ENCODE measurements at regions not wholly inside any gene's neighbourhood (a gene's known extent, or its start where the extent isn't known, plus 50 kb on each side); places are given as distances from the start of the nearest gene placed in this dataset.
"Not testable (repeated sequence)": the region's sequence is repeated elsewhere in the genome, so short reads cannot be mapped to it uniquely, and the experiment has no call there.

- Histone ChIP-seq H3K27me3 (replicated peaks) (no peaks in the 10 kb centered on the region), H3K27ac (no peak overlapping the region), H3K36me3 (replicated peaks) (no peaks in the 10 kb centered on the region), H3K4me3 (ENCODE audit: low read depth, low read length) (no peak overlapping the region)
- DNase-seq, result no peak
- no peak for TF ChIP-seq CTCF (IDR thresholded peaks at IDR 0.05; ENCODE audit: low read depth, low read length, missing control alignments)
- in situ Hi-C loops (cut with HindIII; ENCODE audit: low pct_ligation_motif_present, low sequenced_read_pairs), result no loop called here
Observed at GRCh38 chr5:77907786-77908185, 131.6 kb upstream of the TBCA start.

- Histone ChIP-seq H3K27me3 (replicated peaks) (no peaks in the 10 kb centered on the region), H3K27ac (no peak overlapping the region), H3K36me3 (replicated peaks) (no peaks in the 10 kb centered on the region), H3K4me3 (ENCODE audit: low read depth, low read length) (no peak overlapping the region)
- DNase-seq, result no peak
- no peak for TF ChIP-seq CTCF (IDR thresholded peaks at IDR 0.05; ENCODE audit: low read depth, low read length, missing control alignments)
- in situ Hi-C loops (cut with HindIII; ENCODE audit: low pct_ligation_motif_present, low sequenced_read_pairs), result no loop called here
Observed at GRCh38 chr5:77906806-77907205, 130.7 kb upstream of the TBCA start.

- no peak overlapping the region for H3K4me3 ChIP-seq (ENCODE audit: low read depth, low read length)
- no peaks in the 10 kb centered on the region for H3K36me3 ChIP-seq (replicated peaks)
- H3K27me3 ChIP-seq (replicated peaks), result no peaks in the 10 kb centered on the region
- TF ChIP-seq CTCF (IDR thresholded peaks at IDR 0.05; ENCODE audit: low read depth, low read length, missing control alignments), result no peak
- DNase-seq, result no peak
- in situ Hi-C loops (cut with HindIII; ENCODE audit: low pct_ligation_motif_present, low sequenced_read_pairs), result no loop called here
- no peak overlapping the region for H3K27ac ChIP-seq
Observed at GRCh38 chr5:77904362-77904761, 128.2 kb upstream of the TBCA start.

GRCh38 chr5:77900691-77901090, 124.6 kb upstream of the TBCA start:
- no peak for TF ChIP-seq CTCF (IDR thresholded peaks at IDR 0.05; ENCODE audit: low read depth, low read length, missing control alignments)
- H3K36me3 ChIP-seq (replicated peaks), result no peaks in the 10 kb centered on the region
- no peak overlapping the region for H3K27ac ChIP-seq
- no peak overlapping the region for H3K4me3 ChIP-seq (ENCODE audit: low read depth, low read length)
- in situ Hi-C loops (cut with HindIII; ENCODE audit: low pct_ligation_motif_present, low sequenced_read_pairs), result no loop called here
- no peaks in the 10 kb centered on the region for H3K27me3 ChIP-seq (replicated peaks)
- DNase-seq, result no peak

- no peak for DNase-seq
- no peaks in the 10 kb centered on the region for H3K36me3 ChIP-seq (replicated peaks)
- TF ChIP-seq CTCF (IDR thresholded peaks at IDR 0.05; ENCODE audit: low read depth, low read length, missing control alignments), result no peak
- in situ Hi-C loops (cut with HindIII; ENCODE audit: low pct_ligation_motif_present, low sequenced_read_pairs), result no loop called here
- no peak overlapping the region for H3K27ac ChIP-seq
- no peaks in the 10 kb centered on the region for H3K27me3 ChIP-seq (replicated peaks)
- no peak overlapping the region for H3K4me3 ChIP-seq (ENCODE audit: low read depth, low read length)
Observed at GRCh38 chr5:77898385-77898784, 122.2 kb upstream of the TBCA start.

GRCh38 chr5:77896338-77896737, 120.2 kb upstream of the TBCA start:
- no peak for DNase-seq
- H3K36me3 ChIP-seq (replicated peaks), result no peaks in the 10 kb centered on the region
- H3K27me3 ChIP-seq (replicated peaks), result no peaks in the 10 kb centered on the region
- no peak for TF ChIP-seq CTCF (IDR thresholded peaks at IDR 0.05; ENCODE audit: low read depth, low read length, missing control alignments)
- H3K27ac ChIP-seq, result no peak overlapping the region
- no peak overlapping the region for H3K4me3 ChIP-seq (ENCODE audit: low read depth, low read length)
- in situ Hi-C loops (cut with HindIII; ENCODE audit: low pct_ligation_motif_present, low sequenced_read_pairs), result no loop called here

- H3K4me3 ChIP-seq (ENCODE audit: low read depth, low read length); H3K36me3 ChIP-seq (replicated peaks); in situ Hi-C loops (cut with HindIII; ENCODE audit: low pct_ligation_motif_present, low sequenced_read_pairs); H3K27ac ChIP-seq; H3K27me3 ChIP-seq (replicated peaks); DNase-seq: not testable (repeated sequence)
Observed at GRCh38 chr5:77894103-77894502, 118.0 kb upstream of the TBCA start.

All from brain microvascular endothelial cell (primary cell).